ENCODE measurements at regions not wholly inside any gene's neighbourhood (a gene's known extent, or its start where the extent isn't known, plus 50 kb on each side); places are given as distances from the start of the nearest gene placed in this dataset.

GRCh38 chr4:167939863-167940616 lies 152.3 kb upstream of the ANXA10 start:
- TF ChIP-seq ZNF565 (CRISPR knock-in tag; conservative IDR thresholded peaks at IDR 0.05; ENCODE audit: low read depth) = no peak
- TF ChIP-seq ZFP3 (CRISPR knock-in tag; IDR thresholded peaks at IDR 0.05) = no peak
- no peak for TF ChIP-seq TSHZ2 (CRISPR knock-in tag; IDR thresholded peaks at IDR 0.05)
- no peak for TF ChIP-seq ZNF8 (CRISPR knock-in tag; IDR thresholded peaks at IDR 0.05)
- no peak for TF ChIP-seq ZFP30 (CRISPR knock-in tag; IDR thresholded peaks at IDR 0.05)
- TF ChIP-seq ISL1 (CRISPR knock-in tag; IDR thresholded peaks at IDR 0.05) = no peak
- no peak for TF ChIP-seq OSR1 (CRISPR knock-in tag; IDR thresholded peaks at IDR 0.05)
- no peak for TF ChIP-seq POU6F1 (CRISPR knock-in tag; IDR thresholded peaks at IDR 0.05; ENCODE audit: borderline replicate concordance, low read depth)
- TF ChIP-seq TOX (CRISPR knock-in tag; IDR thresholded peaks at IDR 0.05; ENCODE audit: borderline replicate concordance) = no peak
- TF ChIP-seq CSRNP3 (CRISPR knock-in tag; IDR thresholded peaks at IDR 0.05) = no peak
- no peak for TF ChIP-seq ZNF70 (CRISPR knock-in tag; IDR thresholded peaks at IDR 0.05)
- TF ChIP-seq PATZ1 (CRISPR knock-in tag; IDR thresholded peaks at IDR 0.05; ENCODE audit: borderline replicate concordance) = no peak

All from SK-N-SH treated with all-trans-retinoic acid at 6 μM for 48 hours (cell line).